WTC11 (cell line): ENCODE measurements at regions not wholly inside any gene's neighbourhood (a gene's known extent, or its start where the extent isn't known, plus 50 kb on each side); places are given as distances from the start of the nearest gene placed in this dataset.

Source experiments
- ATAC-seq: fragments of 200-7000 bp; cut with Tn5 transposase; 2 replicates; pipeline ENCODE4 v1.10.0; 2021; ENCODE audit warnings: mild to moderate bottlenecking, moderate library complexity
- CTCF ChIA-PET: fragments of 300-600 bp; sonication (Branson Sonifier 250); formaldehyde crosslinking; loops from one replicate; lab custom pipeline; 2021; ENCODE audit warnings: antibody characterized with exemption; lab: Charles Lee
- POLR2A ChIA-PET: fragments of 350-600 bp; sonication (Branson Sonifier 250); formaldehyde crosslinking; loops from one replicate; lab custom pipeline; 2021; ENCODE audit warnings: antibody characterized with exemption; lab: Charles Lee
- DNase-seq: peaks from one replicate; pipeline ENCODE4 v3.0.0; 2021; ENCODE audit warnings: low spot score
- H3K27ac Mint-ChIP-seq: 2 replicates; pipeline ENCODE4 v1.8.0; 2021; ENCODE audit warnings: mixed read lengths
- H3K27me3 Mint-ChIP-seq: 2 replicates; pipeline ENCODE4 v1.8.0; 2021; ENCODE audit warnings: low read depth, mild to moderate bottlenecking, moderate library complexity, mixed read lengths
- H3K36me3 Mint-ChIP-seq: 2 replicates; pipeline ENCODE4 v1.8.0; 2021; ENCODE audit warnings: mixed read lengths
- H3K4me1 Mint-ChIP-seq: 2 replicates; pipeline ENCODE4 v1.8.0; 2022; ENCODE audit warnings: mixed read lengths
- H3K4me3 Mint-ChIP-seq: 2 replicates; pipeline ENCODE4 v1.8.0; 2021; ENCODE audit warnings: mild to moderate bottlenecking, moderate library complexity, mixed read lengths
- H3K9me3 Mint-ChIP-seq: 2 replicates; pipeline ENCODE4 v1.8.0; 2021; ENCODE audit warnings: mixed read lengths
- ARID4B ChIP-seq: sonication (generic); formaldehyde crosslinking; IDR thresholded peaks from 2 replicates; pipeline ENCODE4 v1.8.0; 2023; ENCODE audit warnings: missing genetic modification reagents, mild to moderate bottlenecking, borderline replicate concordance
- CREB1 ChIP-seq: sonication (generic); formaldehyde crosslinking; IDR thresholded peaks from 2 replicates; pipeline ENCODE4 v1.8.0; 2023; ENCODE audit warnings: mild to moderate bottlenecking, missing genetic modification reagents
- E2F5 ChIP-seq: sonication (generic); formaldehyde crosslinking; IDR thresholded peaks from 2 replicates; pipeline ENCODE4 v1.8.1; 2022; ENCODE audit warnings: mild to moderate bottlenecking, moderate library complexity, missing genetic modification reagents
- FOXK1 ChIP-seq: sonication (generic); formaldehyde crosslinking; IDR thresholded peaks from 2 replicates; pipeline ENCODE4 v1.8.0; 2022; ENCODE audit warnings: mild to moderate bottlenecking, moderate library complexity, missing genetic modification reagents
- GABPB1 ChIP-seq: sonication (generic); formaldehyde crosslinking; IDR thresholded peaks from 2 replicates; pipeline ENCODE4 v1.8.1; 2023; ENCODE audit warnings: mild to moderate bottlenecking, missing genetic modification reagents
- NR1H2 ChIP-seq: sonication (generic); formaldehyde crosslinking; IDR thresholded peaks from 2 replicates; pipeline ENCODE4 v1.9.0; 2021; ENCODE audit warnings: mild to moderate bottlenecking, moderate library complexity, missing genetic modification reagents
- NR3C1 ChIP-seq: sonication (generic); formaldehyde crosslinking; conservative IDR thresholded peaks from 2 replicates; pipeline ENCODE4 v1.8.1; 2023; ENCODE audit warnings: low read depth, mild to moderate bottlenecking, missing genetic modification reagents
- PRDM15 ChIP-seq: sonication (generic); formaldehyde crosslinking; IDR thresholded peaks from 2 replicates; pipeline ENCODE4 v1.8.0; 2022; ENCODE audit warnings: missing genetic modification reagents
- USF1 ChIP-seq: sonication (generic); formaldehyde crosslinking; IDR thresholded peaks from 2 replicates; pipeline ENCODE4 v1.8.0; 2022; ENCODE audit warnings: mild to moderate bottlenecking, missing genetic modification reagents
- USF2 ChIP-seq: sonication (generic); formaldehyde crosslinking; IDR thresholded peaks from 2 replicates; pipeline ENCODE4 v1.8.1; 2023; ENCODE audit warnings: mild to moderate bottlenecking, missing genetic modification reagents, moderate library complexity
- ZNF396 ChIP-seq: fragments of 250-450 bp; sonication (Bioruptor Pico); IDR thresholded peaks from 2 replicates; pipeline ENCODE4 v1.8.0; 2021; ENCODE audit warnings: mild to moderate bottlenecking, moderate library complexity, borderline replicate concordance
- ZNF512 ChIP-seq: sonication (generic); formaldehyde crosslinking; IDR thresholded peaks from 2 replicates; pipeline ENCODE4 v1.8.1; 2022; ENCODE audit warnings: missing genetic modification reagents, borderline replicate concordance
- ZSCAN18 ChIP-seq: fragments of 250-450 bp; sonication (Bioruptor Pico); IDR thresholded peaks from 2 replicates; pipeline ENCODE4 v2.1.2; 2022; ENCODE audit warnings: mild to moderate bottlenecking, moderate library complexity

- H3K27ac Mint-ChIP-seq, result no peak overlapping the region
- no peak for DNase-seq
- H3K36me3 Mint-ChIP-seq, result no peaks in the 10 kb centered on the region
- ChIA-PET CTCF (interaction anchor here (2.3 kb wide), 1 partner anchor 13 kb away, joined by 5 read pairs; no protein-coding TSS in a partner anchor), POLR2A (no interaction called here)
- no peak overlapping the region for H3K4me3 Mint-ChIP-seq
- peaks cover 30% of the 10 kb centered on the region for H3K27me3 Mint-ChIP-seq
- no peak for ATAC-seq
- H3K4me1 Mint-ChIP-seq, result peaks cover 3% of the 10 kb centered on the region; the same call in 1 of the 2 replicates
- H3K9me3 Mint-ChIP-seq, result no peaks in the 10 kb centered on the region
- no peak for TF ChIP-seq ZNF512
- TF ChIP-seq ZSCAN18 (CRISPR knock-in tag), result no peak
- no peak for TF ChIP-seq CREB1
- TF ChIP-seq NR1H2 (CRISPR knock-in tag), result no peak
- TF ChIP-seq FOXK1, result no peak
Measured at GRCh38 chr14:101463566-101464171, 97.6 kb upstream of the DIO3 start.

- Mint-ChIP-seq H3K4me3 (no peak overlapping the region), H3K27me3 (peaks cover 26% of the 10 kb centered on the region), H3K4me1 (peaks cover 3% of the 10 kb centered on the region; the same call in 1 of the 2 replicates), H3K9me3 (no peaks in the 10 kb centered on the region), H3K36me3 (no peaks in the 10 kb centered on the region), H3K27ac (no peak overlapping the region)
- ATAC-seq, result no peak
- POLR2A ChIA-PET, result no interaction called here
- CTCF ChIA-PET, result interaction anchor here (2.3 kb wide), 1 partner anchor 13 kb away, joined by 5 read pairs; no protein-coding TSS in a partner anchor
- no peak for DNase-seq
- TF ChIP-seq E2F5 (CRISPR knock-in tag), result no peak
- TF ChIP-seq PRDM15 (CRISPR knock-in tag), result no peak
- no peak for TF ChIP-seq ARID4B
- TF ChIP-seq GABPB1, result no peak
- TF ChIP-seq USF2 (CRISPR knock-in tag), result no peak
- TF ChIP-seq ZSCAN18 (CRISPR knock-in tag), result no peak
- TF ChIP-seq USF1 (CRISPR knock-in tag), result no peak
- no peak for TF ChIP-seq ZNF396
- TF ChIP-seq NR3C1 (CRISPR knock-in tag), result no peak
Measured at GRCh38 chr14:101464310-101464983, 96.8 kb upstream of the DIO3 start.
